ENCODE measurements at regions not wholly inside any gene's neighbourhood (a gene's known extent, or its start where the extent isn't known, plus 50 kb on each side); places are given as distances from the start of the nearest gene placed in this dataset.
"Not testable (repeated sequence)": the region's sequence is repeated elsewhere in the genome, so short reads cannot be mapped to it uniquely, and the experiment has no call there.

DNA sequence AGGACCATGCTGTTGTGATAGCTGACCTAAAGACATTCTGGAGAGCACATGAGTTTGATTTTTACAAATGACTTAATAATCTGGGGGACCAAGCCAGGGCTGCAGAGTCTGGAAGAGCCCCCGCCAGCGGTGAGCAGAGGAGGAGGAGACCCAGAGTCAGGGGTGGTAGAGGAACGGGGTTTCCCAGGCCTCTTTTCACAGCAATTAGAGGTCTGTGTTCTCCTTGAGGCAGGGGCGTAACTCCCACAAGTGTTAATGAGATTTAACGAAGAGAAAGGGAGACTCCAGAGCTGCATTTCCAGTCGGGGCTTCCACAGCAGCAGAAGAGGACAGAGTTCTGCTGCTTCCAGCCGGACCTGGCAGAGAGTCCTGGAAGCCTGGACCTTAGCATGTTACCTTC lies 137.9 kb upstream of the SLC24A2 start:
- no peak for DNase-seq

DNA sequence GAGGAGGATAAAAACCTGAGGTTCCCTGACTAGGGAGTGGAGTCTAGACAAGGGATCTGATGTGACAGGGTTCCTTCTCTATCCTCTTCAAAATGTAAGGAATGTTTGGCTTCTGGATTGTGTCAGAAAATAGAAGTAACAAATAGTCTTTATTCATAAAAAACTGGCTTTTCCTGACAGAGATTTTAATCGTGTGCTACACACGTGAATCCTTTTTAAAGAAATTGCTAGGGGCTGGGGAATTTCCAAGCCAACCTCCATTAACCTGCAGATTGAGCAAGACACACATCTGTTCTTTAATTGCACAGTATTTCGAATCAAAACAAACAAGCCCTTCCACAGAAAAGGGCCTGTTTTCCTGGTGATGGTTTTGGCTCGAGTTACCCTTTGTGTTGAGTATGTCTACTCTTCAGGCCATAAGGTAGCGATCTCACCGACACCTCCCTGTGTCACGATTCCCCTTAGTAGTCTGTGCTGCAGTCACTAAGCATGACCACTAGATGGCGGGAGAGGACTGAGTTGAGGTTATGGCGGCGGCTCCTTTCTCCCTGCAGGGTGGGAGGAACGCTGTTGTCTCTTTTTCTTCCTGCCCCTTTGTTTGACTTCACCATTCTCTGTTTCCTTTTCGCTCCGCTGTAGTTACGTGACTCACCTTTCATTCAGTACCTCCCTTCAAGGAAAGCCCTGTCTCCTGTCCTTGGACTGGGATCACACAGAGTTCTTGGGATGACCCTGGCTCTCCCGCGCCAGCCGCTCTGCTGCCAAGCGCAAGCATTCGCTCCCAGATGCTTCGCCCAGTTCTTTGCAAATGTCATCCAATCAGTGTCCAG lies 137.1 kb upstream of the SLC24A2 start:
- DNase-seq, result peak; percentile 92

DNA sequence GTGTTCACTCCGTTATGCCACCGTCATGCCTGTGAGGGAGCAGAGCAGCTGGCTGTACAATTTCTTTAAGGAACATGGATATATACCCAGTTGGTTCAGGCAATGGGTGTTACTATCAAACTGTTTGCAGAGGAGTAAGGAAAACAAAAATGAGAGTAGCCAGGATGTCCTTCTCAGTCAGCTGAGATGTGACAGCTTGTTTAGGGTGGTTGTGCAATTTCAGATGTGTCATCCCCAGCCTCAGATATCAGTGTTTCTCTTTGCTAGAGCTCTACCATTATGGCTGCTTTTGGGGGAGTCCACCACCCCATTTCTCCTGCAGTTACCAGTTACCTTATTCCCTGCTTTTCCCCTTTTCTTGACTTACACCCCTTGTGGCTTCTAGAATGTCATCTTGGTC lies 135.2 kb upstream of the SLC24A2 start:
- DNase-seq, result no peak

DNA sequence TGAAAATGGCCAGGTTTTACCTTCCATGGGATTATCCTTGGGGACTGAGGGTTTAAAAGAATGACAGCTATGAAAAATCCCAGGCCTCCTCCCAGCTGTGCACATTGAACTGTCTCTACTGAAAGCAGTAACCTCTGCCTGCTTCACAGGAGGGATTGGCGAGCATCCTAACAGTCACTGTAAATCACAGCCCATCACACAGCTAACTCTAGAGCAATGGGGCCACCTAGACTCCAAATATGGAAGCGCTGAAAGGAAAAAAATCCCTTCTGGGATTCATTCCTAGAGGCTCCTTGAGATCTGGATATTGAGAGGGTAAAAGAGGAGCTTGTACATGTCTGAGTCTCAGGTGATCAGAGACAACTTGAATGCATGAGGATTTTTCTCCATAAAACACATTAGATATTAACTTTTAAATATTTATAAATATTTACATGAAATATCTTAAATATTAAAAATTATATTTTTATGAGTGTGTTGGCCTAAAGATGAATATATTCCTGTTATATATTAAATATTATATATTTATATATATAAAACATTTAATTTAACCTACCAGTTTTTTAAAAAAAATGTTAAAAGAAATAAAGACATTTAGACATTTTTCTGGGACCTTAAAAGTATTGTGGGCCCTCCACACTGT lies 133.8 kb upstream of the SLC24A2 start:
- DNase-seq, result peak; percentile 89

DNA sequence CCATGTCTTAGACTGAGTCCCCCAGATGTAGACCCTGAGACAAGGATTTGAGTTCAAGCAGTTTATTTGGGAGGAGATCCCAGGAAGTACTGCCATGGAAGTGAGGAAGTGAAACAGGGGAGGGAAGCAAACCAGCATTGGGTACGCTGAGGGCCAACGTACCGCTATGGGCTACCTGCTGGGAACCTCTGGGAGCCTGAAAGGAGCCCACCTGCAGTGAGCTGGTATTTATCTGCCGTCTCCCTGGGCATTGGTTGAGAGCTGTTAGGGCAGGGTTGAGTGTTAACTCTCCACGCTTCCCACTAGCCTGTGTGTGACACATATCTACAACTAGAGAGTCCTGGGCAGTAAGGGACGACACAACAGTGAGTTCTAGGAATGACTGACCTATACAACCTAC lies 131.6 kb upstream of the SLC24A2 start:
- no peak for DNase-seq

DNA sequence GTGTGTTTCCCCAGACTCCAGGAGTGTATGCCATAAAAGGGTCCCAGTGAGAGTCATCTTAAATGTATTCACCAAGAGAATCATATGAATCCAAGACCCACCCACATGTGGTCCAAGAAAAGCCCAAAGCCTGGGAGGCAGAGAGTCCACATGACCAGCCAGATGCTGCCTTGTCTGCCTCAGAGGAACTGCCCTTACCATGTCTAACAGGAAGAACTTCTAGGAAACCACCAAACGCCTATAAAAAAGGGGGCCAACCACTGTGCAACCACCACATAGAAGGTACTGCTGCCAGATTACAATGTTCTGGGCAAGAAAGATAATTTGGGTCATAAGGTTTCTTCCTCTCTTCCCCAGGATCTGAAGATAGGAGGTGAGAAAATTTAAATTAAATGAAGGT lies 129.8 kb upstream of the SLC24A2 start:
- no peak for DNase-seq

DNA sequence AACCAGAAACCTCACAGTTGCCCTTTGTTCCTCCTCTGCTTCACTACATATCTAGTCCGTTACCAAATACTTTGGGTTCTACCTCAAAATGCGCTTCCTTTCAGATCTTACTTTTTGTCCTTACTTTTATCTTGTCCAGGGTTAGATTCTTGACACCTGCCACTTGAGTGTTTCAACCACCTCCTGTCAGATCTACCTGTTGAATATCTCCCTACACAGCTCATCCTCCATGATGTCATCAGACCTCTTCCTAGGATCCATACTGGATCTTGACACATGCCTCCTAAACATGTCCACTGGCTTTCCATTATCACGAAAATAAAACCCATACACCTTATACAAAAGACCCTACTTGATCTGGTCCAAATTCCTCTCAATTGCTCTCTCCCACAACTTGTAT lies 125.2 kb upstream of the SLC24A2 start:
- DNase-seq, result no peak

DNA sequence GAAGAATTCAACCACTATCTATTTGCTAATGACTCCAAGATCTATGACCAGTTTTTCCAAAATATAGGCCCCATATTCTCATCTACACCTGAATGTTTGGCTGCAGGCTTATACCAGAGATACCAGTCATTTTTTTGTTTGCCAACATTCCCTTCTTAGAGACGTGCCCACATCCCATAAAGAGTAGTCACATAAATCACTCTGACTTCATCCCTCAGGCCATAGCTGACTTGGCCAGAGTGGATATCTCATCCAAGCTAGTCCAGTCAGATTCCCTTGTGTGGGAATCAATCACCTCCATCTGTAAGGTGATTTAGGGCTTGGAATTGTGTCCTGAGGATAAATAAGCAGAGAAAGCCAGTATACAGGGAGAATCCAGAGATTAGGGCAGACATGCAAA lies 124.3 kb upstream of the SLC24A2 start:
- DNase-seq, result no peak

DNA sequence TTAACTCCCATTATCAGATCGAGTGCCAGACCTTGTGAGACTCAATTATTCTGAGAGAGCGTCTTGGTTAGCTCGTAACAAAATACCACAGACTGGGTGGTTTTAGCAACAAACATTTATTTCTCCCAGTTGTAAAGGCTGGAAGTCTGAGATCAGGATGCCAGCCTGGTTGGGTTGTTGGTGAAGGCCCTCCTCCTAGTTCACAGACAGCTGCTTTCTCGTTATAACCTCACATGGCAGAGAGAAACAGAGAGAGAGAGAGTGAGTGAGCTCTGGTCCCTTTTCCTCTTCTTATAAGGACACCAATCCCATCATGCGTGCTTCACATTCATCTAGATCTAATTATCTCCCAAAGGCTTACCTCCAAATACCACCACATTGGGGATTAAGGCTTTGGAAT lies 114.2 kb upstream of the SLC24A2 start:
- no peak for DNase-seq

DNA sequence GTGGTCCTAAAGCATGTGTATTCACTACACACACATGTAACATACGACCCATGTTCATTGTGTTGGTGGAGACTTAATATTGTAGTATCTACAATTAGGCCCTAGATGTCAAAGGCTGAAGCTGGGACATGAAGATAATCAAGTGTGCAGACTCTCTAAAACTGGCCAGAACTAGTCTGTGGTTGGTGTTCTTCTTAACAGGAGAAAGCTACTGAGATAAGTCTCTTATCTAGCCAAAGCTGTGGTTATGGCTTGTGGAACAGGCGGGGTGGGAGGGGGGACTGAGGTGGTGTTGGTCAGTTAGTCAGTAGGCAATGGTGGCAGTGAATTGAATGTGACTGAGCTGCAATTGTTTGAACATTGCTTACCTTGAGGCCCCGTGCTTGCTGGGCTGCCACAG lies 112.7 kb upstream of the SLC24A2 start:
- DNase-seq, result no peak

DNA sequence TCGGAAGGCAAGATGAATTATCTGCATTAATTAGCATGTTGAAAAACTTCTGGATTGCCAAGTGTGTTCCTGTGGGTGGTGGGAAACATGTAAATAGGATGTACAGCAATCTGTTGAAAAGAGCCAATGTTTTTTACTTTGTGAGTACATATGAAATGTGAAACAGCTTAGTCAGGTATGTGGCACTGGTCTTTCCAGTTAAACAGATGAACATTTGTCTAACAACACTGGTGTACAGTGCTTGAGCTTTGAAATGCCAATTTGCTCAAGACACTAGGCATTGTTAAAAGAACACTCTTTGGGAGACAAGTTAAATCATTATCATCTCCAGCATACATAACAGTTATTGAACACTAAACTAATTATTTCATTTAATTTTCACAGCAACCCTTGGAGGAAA lies 107.3 kb upstream of the SLC24A2 start:
- DNase-seq, result no peak

DNA sequence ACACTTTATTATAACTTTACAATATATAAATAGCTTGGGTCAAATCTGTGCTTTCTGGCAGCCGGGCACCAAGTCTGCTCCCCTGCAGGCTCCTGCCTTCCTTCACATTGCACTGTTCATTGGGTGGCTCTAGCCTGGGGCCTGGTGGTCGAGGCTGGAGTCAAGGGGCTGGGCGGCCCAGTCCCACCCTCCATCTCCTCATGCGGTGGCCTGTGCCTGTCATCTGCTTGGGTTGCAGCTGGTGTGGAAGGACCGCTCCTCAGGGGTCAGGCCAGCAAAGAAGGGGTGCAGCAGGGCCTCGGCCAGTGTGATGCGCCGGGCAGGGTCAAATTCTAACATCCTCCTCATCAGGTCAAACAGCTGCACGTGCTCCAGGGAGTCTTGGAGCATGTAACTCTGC lies 106.7 kb upstream of the SLC24A2 start:
- not testable (repeated sequence) for DNase-seq

DNA sequence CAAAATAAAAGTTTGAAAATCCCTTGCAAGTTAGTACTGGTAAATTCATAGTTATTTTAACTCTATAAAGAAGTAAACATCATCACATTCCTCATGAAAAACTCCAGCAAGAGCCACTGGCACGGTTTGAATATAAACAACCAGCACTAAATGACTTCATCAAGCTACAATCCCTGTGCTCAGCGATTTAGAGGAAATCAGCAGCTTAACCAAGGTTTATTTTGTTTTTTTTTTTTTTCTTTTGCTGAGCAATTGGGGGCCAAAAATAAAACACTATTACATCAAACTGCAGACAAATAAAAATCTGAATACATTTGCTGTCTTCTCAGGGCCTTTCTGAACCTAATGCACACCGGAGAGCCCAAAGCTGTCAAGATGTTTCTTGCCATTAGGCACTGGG lies 106.2 kb upstream of the SLC24A2 start:
- no peak for DNase-seq

DNA sequence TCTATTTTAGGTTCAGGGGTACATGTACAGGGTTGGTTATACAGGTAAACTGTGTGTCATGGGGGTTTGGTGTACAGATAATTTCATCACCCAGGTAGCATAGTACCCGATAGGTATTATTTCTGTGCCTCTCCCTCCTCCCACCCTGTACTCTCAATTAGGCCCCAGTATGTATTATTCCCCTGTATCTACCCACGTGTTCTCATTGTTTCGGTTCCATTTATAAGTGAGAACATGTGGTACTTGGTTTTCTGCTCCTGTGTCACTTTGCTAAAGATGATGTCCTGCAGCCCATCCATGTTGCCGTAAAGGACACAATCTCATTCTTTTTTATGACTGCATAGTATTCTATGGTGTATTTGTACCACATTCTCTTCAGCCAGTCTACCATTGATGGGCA lies 96.8 kb upstream of the SLC24A2 start:
- DNase-seq, result no peak

DNA sequence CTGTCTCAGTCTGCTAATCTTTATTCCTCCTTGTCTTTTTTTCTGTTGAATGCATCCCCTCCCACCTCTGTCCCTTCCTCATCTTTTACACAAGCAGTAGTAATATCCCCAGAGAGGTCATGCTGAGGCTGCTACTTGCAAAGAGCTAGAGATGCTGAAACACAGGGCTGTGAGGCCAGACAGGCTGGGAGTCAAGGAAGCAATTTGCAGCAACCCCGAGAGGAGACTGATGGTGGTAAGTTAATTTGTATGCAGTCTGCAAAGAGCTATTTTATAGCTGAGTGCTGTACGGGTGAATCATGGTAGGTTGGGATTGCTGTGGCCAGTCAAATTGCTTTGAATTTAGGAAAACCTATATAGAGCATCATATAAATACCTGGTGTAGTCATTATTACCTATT lies 90.2 kb upstream of the SLC24A2 start:
- DNase-seq, result no peak

DNA sequence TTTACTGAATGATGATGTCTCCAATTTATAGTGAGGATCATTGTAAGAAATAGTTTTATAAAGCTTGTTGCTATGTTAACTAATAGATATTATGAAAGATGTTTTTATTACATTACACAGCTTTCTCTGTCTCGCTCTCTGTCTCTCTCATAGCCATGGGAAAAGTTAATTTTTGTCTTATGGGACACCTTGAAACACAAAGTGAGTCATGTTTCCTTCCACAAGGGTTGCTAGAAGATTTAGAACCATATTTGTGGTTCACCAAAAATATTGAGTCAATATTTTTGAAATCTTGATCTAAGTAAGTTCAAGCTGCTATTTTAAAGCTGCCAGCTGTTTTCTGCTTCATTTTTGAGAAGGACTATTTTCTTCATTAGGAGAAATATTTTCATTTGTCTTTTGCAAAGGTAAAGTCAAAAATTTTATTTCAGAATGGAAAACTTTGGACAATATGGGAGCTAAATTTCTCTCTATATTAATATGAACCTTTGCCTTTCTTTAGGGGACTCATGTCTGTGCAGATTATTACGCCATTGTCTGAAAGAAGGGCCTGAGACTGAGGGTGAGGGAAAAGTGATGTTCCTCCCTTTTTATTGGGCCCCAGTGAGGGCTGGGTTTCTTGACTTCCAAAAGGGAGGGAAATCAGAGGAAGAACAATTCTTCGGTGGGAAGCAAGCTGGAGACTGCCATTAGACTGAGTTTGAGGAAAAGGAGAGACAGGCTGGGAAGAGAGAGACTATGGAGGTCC lies 87.9 kb upstream of the SLC24A2 start:
- no peak for DNase-seq

DNA sequence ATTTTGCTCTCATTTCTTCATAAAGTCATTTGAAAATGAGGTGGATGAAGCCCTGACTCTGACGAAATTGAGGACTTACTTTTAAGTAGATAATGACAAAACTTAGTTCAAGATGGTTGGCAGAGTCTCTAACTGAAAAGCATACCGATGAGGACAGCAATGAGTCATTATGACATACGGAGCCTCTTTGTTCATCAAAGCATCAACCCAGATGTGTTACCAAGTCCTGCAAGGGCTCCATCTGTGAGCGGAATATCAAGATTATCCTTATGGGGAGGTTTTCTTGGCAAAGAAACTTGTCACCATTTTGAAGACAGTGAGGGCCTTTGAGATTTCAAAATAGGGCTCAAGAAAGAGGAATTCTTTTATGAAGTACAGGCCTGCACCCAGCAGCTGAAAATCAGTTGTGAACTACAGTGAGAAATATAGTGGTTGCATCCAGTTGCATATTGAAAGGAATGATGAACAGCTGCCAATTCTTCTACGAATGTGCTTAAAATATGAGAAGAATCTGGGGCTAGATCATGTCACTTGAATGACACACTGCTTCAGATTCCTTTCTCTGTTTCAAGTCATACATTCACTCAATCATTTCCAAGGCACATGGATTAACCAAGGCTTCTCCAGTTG lies 86.6 kb upstream of the SLC24A2 start:
- DNase-seq, result no peak

DNA sequence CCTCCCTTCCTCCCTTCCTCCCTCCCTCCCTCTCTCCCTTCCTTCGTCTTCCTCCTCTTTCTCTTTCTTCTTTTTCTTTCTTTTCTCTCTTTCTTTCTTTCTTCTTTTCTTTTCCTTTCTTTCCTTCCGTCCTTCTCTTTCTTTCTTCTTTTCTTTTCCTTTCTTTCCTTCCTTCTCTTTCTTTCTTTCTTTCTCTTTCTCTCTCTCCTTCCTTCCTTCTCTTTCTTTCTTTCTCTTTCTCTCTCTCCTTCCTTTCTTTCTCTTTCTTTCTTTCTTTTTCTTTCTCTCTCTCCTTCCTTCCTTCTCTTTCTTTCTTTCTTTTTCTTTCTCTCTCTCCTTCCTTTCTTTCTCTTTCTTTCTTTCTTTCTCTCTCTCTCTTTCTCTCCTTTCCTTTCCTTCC lies 84.4 kb upstream of the SLC24A2 start:
- not testable (repeated sequence) for DNase-seq

DNA sequence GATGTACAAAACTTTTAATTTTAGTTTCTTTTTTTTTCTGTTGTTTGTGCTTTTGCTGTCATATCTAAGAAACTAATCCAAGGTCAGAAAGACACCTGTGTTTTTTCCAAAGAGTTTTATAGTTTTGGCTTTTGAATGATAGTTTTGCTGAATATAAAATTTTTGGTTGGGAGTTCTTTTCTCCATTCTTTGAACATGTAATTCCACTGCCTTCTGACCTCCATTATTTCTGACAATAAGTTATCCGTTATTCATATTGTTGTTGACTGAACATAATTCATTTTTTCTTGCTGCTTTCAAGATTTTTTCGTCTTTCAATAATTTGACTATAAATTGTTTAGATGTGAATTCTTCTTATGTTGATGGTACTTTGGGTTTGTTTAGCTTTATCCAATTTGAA lies 82.2 kb upstream of the SLC24A2 start:
- DNase-seq, result no peak

DNA sequence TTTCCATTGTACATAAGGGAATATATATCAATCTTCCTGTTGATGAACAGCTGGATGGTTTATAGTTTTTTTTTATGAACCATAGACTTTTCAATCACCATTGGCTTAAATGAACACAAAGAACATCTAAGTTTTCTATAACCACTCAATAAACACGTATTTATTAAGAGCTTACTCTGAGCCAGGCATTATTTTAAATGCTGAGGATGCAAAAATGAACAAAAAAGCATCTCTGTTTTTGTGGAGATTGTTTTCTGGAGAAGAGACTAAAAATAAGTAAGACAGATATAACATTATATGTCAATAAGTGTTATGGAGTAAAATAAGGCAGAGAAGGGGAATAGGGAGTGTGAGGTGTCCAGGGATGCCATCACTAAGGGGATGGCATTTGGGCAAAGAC lies 52.1 kb upstream of the SLC24A2 start:
- no peak for DNase-seq
